OCI-LY7 (cell line): ENCODE measurements at regions not wholly inside any gene's neighbourhood (a gene's known extent, or its start where the extent isn't known, plus 50 kb on each side); places are given as distances from the start of the nearest gene placed in this dataset.

Experiments used
- EZH2phosphoT487 ChIP-seq: fragments of 200-600 bp; sonication (generic); IDR thresholded peaks from 2 replicates; pipeline ENCODE4 v1.6.1; 2018; ENCODE audit warnings: low read depth, borderline replicate concordance, mild to moderate bottlenecking, mixed run types, antibody characterized with exemption, low read length, moderate library complexity, mixed read lengths
- TF ChIP-seq, protein P1 (sequence below): fragments of 200-600 bp; sonication (generic); conservative IDR thresholded peaks from 2 replicates; pipeline ENCODE4 v1.5.1; 2014; ENCODE audit warnings: mild to moderate bottlenecking, antibody characterized with exemption, low read length, moderate library complexity, mixed read lengths

DNA sequence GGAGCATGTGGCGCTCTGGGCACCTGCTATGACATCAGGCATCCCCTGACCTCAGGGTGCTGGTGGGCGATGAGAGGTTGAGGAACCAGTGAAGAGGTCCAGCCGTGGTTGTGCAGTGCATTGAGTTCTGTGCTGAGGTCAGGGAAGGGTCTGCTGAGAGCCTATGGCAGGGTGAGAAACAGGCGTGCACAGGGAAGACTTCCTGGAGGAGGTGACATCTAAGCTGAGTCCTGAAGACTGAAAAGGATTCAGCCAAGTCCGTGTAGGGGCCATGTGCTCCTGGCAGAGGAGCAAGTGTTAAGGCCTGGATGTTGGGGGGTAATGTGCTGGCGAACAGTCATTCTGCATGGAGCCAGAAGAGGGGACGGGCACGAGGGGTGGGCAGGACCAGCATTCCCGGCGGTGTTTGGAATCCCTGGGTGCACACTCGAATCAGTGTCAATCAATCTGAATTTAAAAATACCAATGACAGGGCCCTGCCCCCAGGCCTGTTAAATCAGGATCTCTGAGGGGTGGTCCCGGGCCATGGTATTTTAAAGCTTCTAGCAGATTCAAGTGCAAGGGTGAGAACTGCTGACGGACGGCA is 65.8 kb upstream of the CIBAR2 start:
- TF ChIP-seq, protein P1, sequence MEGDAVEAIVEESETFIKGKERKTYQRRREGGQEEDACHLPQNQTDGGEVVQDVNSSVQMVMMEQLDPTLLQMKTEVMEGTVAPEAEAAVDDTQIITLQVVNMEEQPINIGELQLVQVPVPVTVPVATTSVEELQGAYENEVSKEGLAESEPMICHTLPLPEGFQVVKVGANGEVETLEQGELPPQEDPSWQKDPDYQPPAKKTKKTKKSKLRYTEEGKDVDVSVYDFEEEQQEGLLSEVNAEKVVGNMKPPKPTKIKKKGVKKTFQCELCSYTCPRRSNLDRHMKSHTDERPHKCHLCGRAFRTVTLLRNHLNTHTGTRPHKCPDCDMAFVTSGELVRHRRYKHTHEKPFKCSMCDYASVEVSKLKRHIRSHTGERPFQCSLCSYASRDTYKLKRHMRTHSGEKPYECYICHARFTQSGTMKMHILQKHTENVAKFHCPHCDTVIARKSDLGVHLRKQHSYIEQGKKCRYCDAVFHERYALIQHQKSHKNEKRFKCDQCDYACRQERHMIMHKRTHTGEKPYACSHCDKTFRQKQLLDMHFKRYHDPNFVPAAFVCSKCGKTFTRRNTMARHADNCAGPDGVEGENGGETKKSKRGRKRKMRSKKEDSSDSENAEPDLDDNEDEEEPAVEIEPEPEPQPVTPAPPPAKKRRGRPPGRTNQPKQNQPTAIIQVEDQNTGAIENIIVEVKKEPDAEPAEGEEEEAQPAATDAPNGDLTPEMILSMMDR: no peak
- TF ChIP-seq EZH2phosphoT487: no peak
